Ishikawa (cell line): ENCODE measurements at regions not wholly inside any gene's neighbourhood (a gene's known extent, or its start where the extent isn't known, plus 50 kb on each side); places are given as distances from the start of the nearest gene placed in this dataset.

Experiments used
- CEBPB ChIP-seq: IDR thresholded peaks from 2 replicates; pipeline ENCODE4 v1.6.1; 2012
- RAD21 ChIP-seq: IDR thresholded peaks from 2 replicates; pipeline ENCODE4 v1.6.1; 2012; ENCODE audit warnings: low read depth
- YY1 ChIP-seq: IDR thresholded peaks from 2 replicates; pipeline ENCODE4 v1.6.1; 2012; ENCODE audit warnings: low read depth
- TF ChIP-seq, protein P1 (sequence below): IDR thresholded peaks from 2 replicates; pipeline ENCODE4 v1.6.1; 2012

DNA sequence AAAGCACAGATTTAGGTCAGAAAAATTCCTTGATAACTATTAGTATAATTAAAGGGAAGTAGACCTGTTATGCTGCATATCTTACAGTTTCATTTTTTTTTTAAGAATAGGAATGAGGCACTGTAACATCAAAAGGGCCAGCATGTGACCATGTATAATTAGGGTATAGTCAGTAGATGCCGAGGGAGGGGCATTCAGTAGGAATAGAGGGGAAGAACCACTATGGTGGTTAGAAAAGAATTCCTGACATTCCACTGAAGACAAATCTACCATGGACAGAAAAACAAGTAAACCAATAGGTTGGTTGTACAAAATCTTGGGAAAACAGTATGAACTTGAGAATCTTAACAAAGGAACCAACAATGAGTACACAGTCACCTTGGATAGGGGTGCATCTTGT lies 78.4 kb upstream of the CCDC179 start:
- TF ChIP-seq RAD21 (no peak), CEBPB (no peak), YY1 (no peak)
- TF ChIP-seq, protein P1, sequence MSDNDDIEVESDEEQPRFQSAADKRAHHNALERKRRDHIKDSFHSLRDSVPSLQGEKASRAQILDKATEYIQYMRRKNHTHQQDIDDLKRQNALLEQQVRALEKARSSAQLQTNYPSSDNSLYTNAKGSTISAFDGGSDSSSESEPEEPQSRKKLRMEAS: no peak
